ENCODE measurements at regions not wholly inside any gene's neighbourhood (a gene's known extent, or its start where the extent isn't known, plus 50 kb on each side); places are given as distances from the start of the nearest gene placed in this dataset.

- Histone ChIP-seq H3K36me3 (ENCODE audit: control insufficient read depth, insufficient read depth, low read length) (no peaks in the 10 kb centered on the region), H3K27ac (ENCODE audit: low read depth, low read length, severe bottlenecking) (no peak overlapping the region), H3K4me3 (ENCODE audit: extremely low read depth, insufficient read depth, low read length, poor library complexity, severe bottlenecking) (no peak overlapping the region), H3K4me1 (ENCODE audit: control insufficient read depth, insufficient read depth, low read length, poor library complexity, severe bottlenecking) (no peaks in the 10 kb centered on the region), H3K9me3 (ENCODE audit: control insufficient read depth, low read length) (no peaks in the 10 kb centered on the region)
- WGBS, 2 experiments (ENCODE audit: insufficient coverage in 2 of 2): no CpG with 5 or more reads among the region's 1 CpG
Observed at GRCh38 chr10:10460451-10460850, 557.2 kb upstream of the CELF2 start.

GRCh38 chr10:10462151-10462941 lies 555.3 kb upstream of the CELF2 start:
- 85 to 87% methylated on average over 2 to 3 of the region's 16 CpGs for WGBS, 2 experiments (ENCODE audit: insufficient coverage in 2 of 2)
- Histone ChIP-seq H3K27ac (ENCODE audit: low read depth, low read length, severe bottlenecking) (no peak overlapping the region), H3K4me1 (ENCODE audit: control insufficient read depth, insufficient read depth, low read length, poor library complexity, severe bottlenecking) (no peaks in the 10 kb centered on the region), H3K9me3 (ENCODE audit: control insufficient read depth, low read length) (no peaks in the 10 kb centered on the region), H3K36me3 (ENCODE audit: control insufficient read depth, insufficient read depth, low read length) (no peaks in the 10 kb centered on the region), H3K4me3 (ENCODE audit: extremely low read depth, insufficient read depth, low read length, poor library complexity, severe bottlenecking) (no peak overlapping the region)

- H3K4me3 ChIP-seq (ENCODE audit: extremely low read depth, insufficient read depth, low read length, poor library complexity, severe bottlenecking): no peak overlapping the region
- H3K9me3 ChIP-seq (ENCODE audit: control insufficient read depth, low read length): peaks cover 4% of the 10 kb centered on the region
- no peak overlapping the region for H3K27ac ChIP-seq (ENCODE audit: low read depth, low read length, severe bottlenecking)
- H3K4me1 ChIP-seq (ENCODE audit: control insufficient read depth, insufficient read depth, low read length, poor library complexity, severe bottlenecking): no peaks in the 10 kb centered on the region
- H3K36me3 ChIP-seq (ENCODE audit: control insufficient read depth, insufficient read depth, low read length): no peaks in the 10 kb centered on the region
- WGBS, 2 experiments (ENCODE audit: insufficient coverage in 2 of 2): no CpG with 5 or more reads among the region's 1 CpG
Observed at GRCh38 chr10:10471758-10472157, 545.9 kb upstream of the CELF2 start.

- Histone ChIP-seq H3K9me3 (ENCODE audit: control insufficient read depth, low read length) (no peaks in the 10 kb centered on the region), H3K4me1 (ENCODE audit: control insufficient read depth, insufficient read depth, low read length, poor library complexity, severe bottlenecking) (no peaks in the 10 kb centered on the region), H3K36me3 (ENCODE audit: control insufficient read depth, insufficient read depth, low read length) (no peaks in the 10 kb centered on the region), H3K27ac (ENCODE audit: low read depth, low read length, severe bottlenecking) (no peak overlapping the region), H3K4me3 (ENCODE audit: extremely low read depth, insufficient read depth, low read length, poor library complexity, severe bottlenecking) (no peak overlapping the region)
- WGBS, 2 experiments (ENCODE audit: insufficient coverage in 2 of 2): no CpG with 5 or more reads among the region's 2 CpGs
Observed at GRCh38 chr10:10475812-10476211, 541.9 kb upstream of the CELF2 start.

GRCh38 chr10:10477844-10478243 lies 539.8 kb upstream of the CELF2 start:
- no peak overlapping the region for H3K4me3 ChIP-seq (ENCODE audit: extremely low read depth, insufficient read depth, low read length, poor library complexity, severe bottlenecking)
- H3K36me3 ChIP-seq (ENCODE audit: control insufficient read depth, insufficient read depth, low read length): no peaks in the 10 kb centered on the region
- H3K4me1 ChIP-seq (ENCODE audit: control insufficient read depth, insufficient read depth, low read length, poor library complexity, severe bottlenecking): no peaks in the 10 kb centered on the region
- no peak overlapping the region for H3K27ac ChIP-seq (ENCODE audit: low read depth, low read length, severe bottlenecking)
- no peaks in the 10 kb centered on the region for H3K9me3 ChIP-seq (ENCODE audit: control insufficient read depth, low read length)
- no CpG with 5 or more reads among the region's 2 CpGs for WGBS, 2 experiments (ENCODE audit: insufficient coverage in 2 of 2)

GRCh38 chr10:10479465-10479864 lies 538.2 kb upstream of the CELF2 start:
- H3K9me3 ChIP-seq (ENCODE audit: control insufficient read depth, low read length): no peaks in the 10 kb centered on the region
- no peak overlapping the region for H3K4me3 ChIP-seq (ENCODE audit: extremely low read depth, insufficient read depth, low read length, poor library complexity, severe bottlenecking)
- H3K4me1 ChIP-seq (ENCODE audit: control insufficient read depth, insufficient read depth, low read length, poor library complexity, severe bottlenecking): no peaks in the 10 kb centered on the region
- no peak overlapping the region for H3K27ac ChIP-seq (ENCODE audit: low read depth, low read length, severe bottlenecking)
- H3K36me3 ChIP-seq (ENCODE audit: control insufficient read depth, insufficient read depth, low read length): no peaks in the 10 kb centered on the region
- WGBS, 2 experiments (ENCODE audit: insufficient coverage in 2 of 2): no CpG with 5 or more reads among the region's 9 CpGs

- H3K9me3 ChIP-seq (ENCODE audit: control insufficient read depth, low read length): no peaks in the 10 kb centered on the region
- no peaks in the 10 kb centered on the region for H3K36me3 ChIP-seq (ENCODE audit: control insufficient read depth, insufficient read depth, low read length)
- H3K4me3 ChIP-seq (ENCODE audit: extremely low read depth, insufficient read depth, low read length, poor library complexity, severe bottlenecking): no peak overlapping the region
- no peak overlapping the region for H3K27ac ChIP-seq (ENCODE audit: low read depth, low read length, severe bottlenecking)
- no peaks in the 10 kb centered on the region for H3K4me1 ChIP-seq (ENCODE audit: control insufficient read depth, insufficient read depth, low read length, poor library complexity, severe bottlenecking)
- WGBS, 2 experiments (ENCODE audit: insufficient coverage in 2 of 2): 75 to 84% methylated on average over 4 of the region's 4 CpGs
Observed at GRCh38 chr10:10482613-10483012, 535.1 kb upstream of the CELF2 start.

GRCh38 chr10:10489076-10489475 lies 528.6 kb upstream of the CELF2 start:
- Histone ChIP-seq H3K4me1 (ENCODE audit: control insufficient read depth, insufficient read depth, low read length, poor library complexity, severe bottlenecking) (no peaks in the 10 kb centered on the region), H3K27ac (ENCODE audit: low read depth, low read length, severe bottlenecking) (no peak overlapping the region), H3K4me3 (ENCODE audit: extremely low read depth, insufficient read depth, low read length, poor library complexity, severe bottlenecking) (no peak overlapping the region), H3K36me3 (ENCODE audit: control insufficient read depth, insufficient read depth, low read length) (no peaks in the 10 kb centered on the region), H3K9me3 (ENCODE audit: control insufficient read depth, low read length) (no peaks in the 10 kb centered on the region)
- 100% methylated on average over 1 of the region's 3 CpGs; no CpG with 5 or more reads in 1 of the 2 experiments for WGBS, 2 experiments (ENCODE audit: insufficient coverage in 2 of 2)

GRCh38 chr10:10489805-10490571 lies 527.7 kb upstream of the CELF2 start:
- H3K27ac ChIP-seq (ENCODE audit: low read depth, low read length, severe bottlenecking): no peak overlapping the region
- no peak overlapping the region for H3K4me3 ChIP-seq (ENCODE audit: extremely low read depth, insufficient read depth, low read length, poor library complexity, severe bottlenecking)
- H3K9me3 ChIP-seq (ENCODE audit: control insufficient read depth, low read length): no peaks in the 10 kb centered on the region
- H3K4me1 ChIP-seq (ENCODE audit: control insufficient read depth, insufficient read depth, low read length, poor library complexity, severe bottlenecking): no peaks in the 10 kb centered on the region
- WGBS, 2 experiments (ENCODE audit: insufficient coverage in 2 of 2): no CpG with 5 or more reads among the region's 1 CpG
- no peaks in the 10 kb centered on the region for H3K36me3 ChIP-seq (ENCODE audit: control insufficient read depth, insufficient read depth, low read length)

- Histone ChIP-seq H3K4me1 (ENCODE audit: control insufficient read depth, insufficient read depth, low read length, poor library complexity, severe bottlenecking) (no peaks in the 10 kb centered on the region), H3K4me3 (ENCODE audit: extremely low read depth, insufficient read depth, low read length, poor library complexity, severe bottlenecking) (no peak overlapping the region), H3K27ac (ENCODE audit: low read depth, low read length, severe bottlenecking) (no peak overlapping the region), H3K9me3 (ENCODE audit: control insufficient read depth, low read length) (no peaks in the 10 kb centered on the region), H3K36me3 (ENCODE audit: control insufficient read depth, insufficient read depth, low read length) (no peaks in the 10 kb centered on the region)
- no CpG with 5 or more reads among the region's 1 CpG for WGBS, 2 experiments (ENCODE audit: insufficient coverage in 2 of 2)
Observed at GRCh38 chr10:10490581-10490980, 527.1 kb upstream of the CELF2 start.

- Histone ChIP-seq H3K4me3 (ENCODE audit: extremely low read depth, insufficient read depth, low read length, poor library complexity, severe bottlenecking) (no peak overlapping the region), H3K4me1 (ENCODE audit: control insufficient read depth, insufficient read depth, low read length, poor library complexity, severe bottlenecking) (no peaks in the 10 kb centered on the region), H3K9me3 (ENCODE audit: control insufficient read depth, low read length) (no peaks in the 10 kb centered on the region), H3K27ac (ENCODE audit: low read depth, low read length, severe bottlenecking) (no peak overlapping the region), H3K36me3 (ENCODE audit: control insufficient read depth, insufficient read depth, low read length) (no peaks in the 10 kb centered on the region)
- no CpG with 5 or more reads among the region's 3 CpGs for WGBS, 2 experiments (ENCODE audit: insufficient coverage in 2 of 2)
Observed at GRCh38 chr10:10492420-10492819, 525.3 kb upstream of the CELF2 start.
